K562 (cell line): ENCODE measurements at regions not wholly inside any gene's neighbourhood (a gene's known extent, or its start where the extent isn't known, plus 50 kb on each side); places are given as distances from the start of the nearest gene placed in this dataset.

Experiments used
- ATAC-seq: fragments of 200-7000 bp; cut with Tn5 transposase; 3 replicates; pipeline ENCODE4 v1.9.1; 2020; ENCODE audit warnings: moderate library complexity
- BruUV-seq: library from RNA; stranded (reverse); fragments of 400-500 nt; replicated peaks from 2 replicates; lab custom pipeline; 2021; lab: Mats Ljungman, UMichigan
- CTCF ChIA-PET: fragments of 300-600 bp; formaldehyde crosslinking; extraction: SDS; loops from one replicate; lab custom pipeline; 2021; ENCODE audit warnings: low intra/inter-chr PET ratio; lab: Yijun Ruan, JAX
- POLR2A ChIA-PET: fragments of 300-600, 350-650 bp; sonication (Branson Sonifier 250); formaldehyde crosslinking; extraction: SDS; loops from one replicate; lab custom pipeline; 2021; ENCODE audit warnings: antibody characterized with exemption, inconsistent platforms; lab: Yijun Ruan, JAX
- DNase-seq, 4 experiments: peaks; one replicate each; pipeline versions ENCODE4 v3.0.0 to v3.0.0-alpha.2; 2011 to 2018; ENCODE audit warnings: low spot score in 3 of 4, mixed read lengths in 3 of 4; ENCODE audit errors: extremely low read depth in 1 of 4
- FAIRE-seq: peaks from 2 replicates; lab custom pipeline; 2011; peaks lifted over from hg19 to GRCh38; lab: Jason Lieb, UNC
- H2AFZ ChIP-seq: 2 replicates; pipeline ENCODE4 v1.6.0; 2011; ENCODE audit warnings: low read depth, low read length, control low read depth, inconsistent platforms
- H3K27ac ChIP-seq: fragments of 200-600 bp; 3 replicates; pipeline ENCODE4 v1.8.0; 2011; ENCODE audit warnings: low read depth, mild to moderate bottlenecking, control low read depth, inconsistent platforms, low read length, moderate library complexity, mixed read lengths; ENCODE audit errors: extremely low read depth
- H3K27me3 ChIP-seq, 2 experiments: fragments of 300-600 bp in 1 of 2; 2 replicates in 1 of 2; 3 replicates in 1 of 2; pipeline versions ENCODE4 v1.6.0 to v1.8.0; 2011; ENCODE audit warnings: inconsistent platforms in 2 of 2, low read length in 2 of 2, mild to moderate bottlenecking in 1 of 2, mixed read lengths in 1 of 2, moderate library complexity in 1 of 2; ENCODE audit not compliant: control insufficient read depth in 2 of 2, insufficient read depth in 2 of 2
- H3K36me3 ChIP-seq: fragments of 300-600 bp; 3 replicates; pipeline ENCODE4 v1.8.0; 2011; ENCODE audit warnings: mild to moderate bottlenecking, low read length, inconsistent platforms; ENCODE audit not compliant: control insufficient read depth, insufficient read depth
- H3K4me1 ChIP-seq, 2 experiments: fragments of 200-600 bp in 1 of 2; replicated peaks in 1 of 2; 2 replicates in 1 of 2; 3 replicates in 1 of 2; pipeline versions ENCODE4 v1.5.1 to v1.8.0; 2011; ENCODE audit warnings: inconsistent platforms in 2 of 2, low read length in 2 of 2, mild to moderate bottlenecking in 1 of 2, mixed read lengths in 1 of 2, moderate library complexity in 1 of 2; ENCODE audit not compliant: control insufficient read depth in 2 of 2, insufficient read depth in 2 of 2
- H3K4me2 ChIP-seq: 2 replicates; pipeline ENCODE4 v1.6.1; 2011; ENCODE audit warnings: low read length, control low read depth, inconsistent platforms, mixed read lengths; ENCODE audit not compliant: insufficient read depth
- H3K4me3 ChIP-seq: fragments of 200-600 bp; sonication (generic), shearing (Covaris generic); 2 replicates; pipeline ENCODE4 v1.5.1; 2016; ENCODE audit warnings: control low read depth, inconsistent platforms
- H3K79me2 ChIP-seq: fragments of 200-600 bp; 3 replicates; pipeline ENCODE4 v1.8.0; 2011; ENCODE audit warnings: low read length, inconsistent platforms; ENCODE audit not compliant: control insufficient read depth, insufficient read depth
- H3K9ac ChIP-seq, 2 experiments: 2 replicates each; pipeline versions ENCODE4 v1.6.0 to v1.6.1; 2011; ENCODE audit warnings: low read depth in 2 of 2, low read length in 2 of 2, control low read depth in 1 of 2, inconsistent platforms in 1 of 2, mild to moderate bottlenecking in 1 of 2, mixed read lengths in 1 of 2; ENCODE audit not compliant: insufficient read depth in 1 of 2
- H3K9me1 ChIP-seq: one replicate; pipeline ENCODE4 v1.6.0; 2011; ENCODE audit warnings: inconsistent platforms, mild to moderate bottlenecking, low read length, moderate library complexity; ENCODE audit not compliant: control insufficient read depth, insufficient read depth
- H3K9me3 ChIP-seq: replicated peaks from 2 replicates; pipeline ENCODE4 v1.5.1; 2011; ENCODE audit warnings: low read depth, low read length, inconsistent platforms; ENCODE audit not compliant: control insufficient read depth, insufficient read depth
- H4K20me1 ChIP-seq: replicated peaks from 2 replicates; pipeline ENCODE4 v1.6.1; 2011; ENCODE audit warnings: low read length, inconsistent platforms, mixed read lengths; ENCODE audit not compliant: control insufficient read depth, insufficient read depth
- CREB3 ChIP-seq: fragments of 450-650 bp; conservative IDR thresholded peaks from 2 replicates; pipeline ENCODE4 v1.6.1; 2016; ENCODE audit warnings: missing genetic modification characterization, low read depth, mild to moderate bottlenecking, missing compliant biosample characterization, moderate library complexity
- POLR2H ChIP-seq: IDR thresholded peaks from 2 replicates; pipeline ENCODE4 v1.6.1; 2016; ENCODE audit warnings: missing genetic modification characterization, low read depth, mild to moderate bottlenecking, control low read depth, missing compliant biosample characterization, moderate library complexity
- WGBS: fragments of 100-300 bp; shearing (Covaris generic); methylation state at CpG from one replicate; pipeline ENCODE4 v1.1.6; 2016; ENCODE audit warnings: low coverage, mixed read lengths; ENCODE audit not compliant: insufficient coverage; ENCODE audit errors: missing lambda C conversion rate; 5-methylcytosine and 5-hydroxymethylcytosine counted together
- in situ Hi-C: fragments of 300-500 bp; cut with MboI; formaldehyde crosslinking; loops from 4 replicates; pipeline ENCODE4 v1.15.0; 2018; ENCODE audit warnings: inconsistent platforms, mixed read lengths
- intact Hi-C: fragments of 100-400 bp; cut with micrococcal nuclease; formaldehyde crosslinking; loops from 2 replicates; pipeline ENCODE4 v1.14.2; 2022
- TF ChIP-seq, protein P1 (sequence below): fragments of 250-450 bp; sonication (Bioruptor Pico); IDR thresholded peaks from 2 replicates; pipeline ENCODE4 v1.8.0; 2022; ENCODE audit warnings: moderate library complexity, mild to moderate bottlenecking, inconsistent platforms

GRCh38 chr13:109425821-109426689, 360.3 kb downstream of the IRS2 start:
- H2AFZ ChIP-seq: no peak overlapping the region
- TF ChIP-seq CREB3: no peak
- TF ChIP-seq POLR2H: no peak
- TF ChIP-seq, protein P1, sequence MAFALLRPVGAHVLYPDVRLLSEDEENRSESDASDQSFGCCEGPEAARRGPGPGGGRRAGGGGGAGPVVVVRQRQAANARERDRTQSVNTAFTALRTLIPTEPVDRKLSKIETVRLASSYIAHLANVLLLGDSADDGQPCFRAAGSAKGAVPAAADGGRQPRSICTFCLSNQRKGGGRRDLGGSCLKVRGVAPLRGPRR: no peak
- no peak for ATAC-seq
- H4K20me1 ChIP-seq: no peaks in the 10 kb centered on the region
- no peaks in the 10 kb centered on the region for H3K4me1 ChIP-seq
- H3K27me3 ChIP-seq: no peaks in the 10 kb centered on the region
- H3K79me2 ChIP-seq: no peaks in the 10 kb centered on the region
- 0% methylated on average over 4 of the region's 5 CpGs for WGBS
- no peaks in the 10 kb centered on the region for H3K9me1 ChIP-seq
- FAIRE-seq: no peak
- in situ Hi-C loops (no loop called here), intact Hi-C loops (no loop called here)
- no peak overlapping the region for H3K9ac ChIP-seq
- no peak overlapping the region for H3K4me2 ChIP-seq
- no peak for DNase-seq
- ChIA-PET POLR2A (no interaction called here), CTCF (no interaction called here)
- no TSS peak for BruUV-seq
- H3K9me3 ChIP-seq: no peaks in the 10 kb centered on the region
- no peak overlapping the region for H3K27ac ChIP-seq
- H3K4me3 ChIP-seq: no peak overlapping the region
- H3K36me3 ChIP-seq: no peaks in the 10 kb centered on the region
